ENCODE measurements at regions not wholly inside any gene's neighbourhood (a gene's known extent, or its start where the extent isn't known, plus 50 kb on each side); places are given as distances from the start of the nearest gene placed in this dataset.

DNA sequence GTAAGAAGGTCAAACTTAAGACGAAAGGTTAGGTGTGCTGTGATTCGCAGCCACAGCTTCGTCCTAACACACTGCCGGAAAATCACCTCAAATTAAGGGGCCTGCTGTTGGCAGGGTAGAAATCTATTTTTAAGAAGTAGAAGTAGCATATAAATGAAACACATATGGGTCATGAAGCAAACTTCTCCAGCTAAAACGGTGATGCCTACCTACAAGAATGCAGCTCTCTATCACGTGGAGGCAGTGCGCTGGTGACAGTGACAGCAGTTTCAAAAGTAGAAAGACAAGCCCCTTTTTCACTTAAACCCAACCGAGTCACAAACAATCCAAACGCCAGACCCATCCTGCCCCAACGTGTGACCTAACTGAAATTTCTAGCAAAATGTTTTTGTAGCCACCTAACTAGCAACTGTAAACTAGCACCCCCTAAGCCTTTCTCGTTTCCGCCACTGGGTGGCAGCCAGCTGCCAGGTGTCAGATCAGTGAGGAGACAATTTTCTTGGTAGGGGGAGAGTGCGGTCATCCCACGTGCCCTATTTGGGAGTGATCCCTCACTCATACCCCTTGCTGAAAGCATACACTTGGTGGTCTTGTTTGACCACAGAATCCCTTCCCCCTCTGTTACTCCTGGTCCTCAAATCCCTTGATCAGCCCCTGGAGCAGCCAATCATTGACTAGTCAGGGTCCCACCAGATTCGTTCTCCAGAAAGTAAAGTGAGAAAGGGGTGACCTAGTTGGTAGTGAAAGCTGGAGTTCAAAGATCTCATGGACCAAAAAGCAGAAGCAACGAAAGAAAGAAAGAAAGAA lies 71.8 kb upstream of the MAMDC2 start:
- H3K27ac ChIP-seq (ENCODE audit: low read depth in 1 of 2, low read length in 2 of 2) = no peak overlapping the region
- DNase-seq = peak; percentile 23 to 55 (median 43)
- H4K20me1 ChIP-seq (ENCODE audit: insufficient read depth, low read length) = no peaks in the 10 kb centered on the region
- H3K4me1 ChIP-seq (ENCODE audit: control insufficient read depth in 1 of 2, insufficient read depth in 2 of 2, low read length in 2 of 2) = no peaks in the 10 kb centered on the region
- H3K4me3 ChIP-seq (replicated peaks in 1 of 3; ENCODE audit: low read depth in 2 of 3, low read length in 3 of 3) = no peak overlapping the region
- H3K27me3 ChIP-seq (ENCODE audit: control insufficient read depth in 2 of 2, insufficient read depth in 2 of 2, low read length in 2 of 2) = no peaks in the 10 kb centered on the region
- H3K79me2 ChIP-seq (ENCODE audit: insufficient read depth, low read length) = no peaks in the 10 kb centered on the region
- H3K9me3 ChIP-seq (replicated peaks in 1 of 2; ENCODE audit: control insufficient read depth in 1 of 2, insufficient read depth in 1 of 2, low read length in 2 of 2) = no peaks in the 10 kb centered on the region
- 94% methylated on average over 5 of the region's 16 CpGs for WGBS (ENCODE audit: insufficient coverage)
- H3K4me1 Mint-ChIP-seq = peaks cover 3% of the 10 kb centered on the region
- TF ChIP-seq CTCF (IDR thresholded peaks at IDR 0.05) = peak; percentile 81
- no peak overlapping the region for H3K9ac ChIP-seq (ENCODE audit: insufficient read depth, low read length, poor library complexity, severe bottlenecking)
- H3K9me3 Mint-ChIP-seq = peaks cover 0 to 1% (median 0%) of the 10 kb centered on the region in 7 donors
- H3K27ac Mint-ChIP-seq = no peak overlapping the region
- H3K4me3 Mint-ChIP-seq = peak overlapping the region in 1 of 2 donors; percentile 69
- H3K36me3 Mint-ChIP-seq = no peaks in the 10 kb centered on the region
- H2AFZ ChIP-seq (ENCODE audit: insufficient read depth, low read depth, low read length, poor library complexity, severe bottlenecking) = no peak overlapping the region
- H3K4me2 ChIP-seq (replicated peaks; ENCODE audit: extremely low read depth, low read length, poor library complexity, severe bottlenecking) = no peak overlapping the region
- intact Hi-C loops (cut with micrococcal nuclease) = loop anchor here in 1 of 2 donors (2.0 kb wide), 1 partner anchor 141 kb away; no protein-coding TSS in a partner anchor
- peaks cover 0 to 9% (median 3%) of the 10 kb centered on the region in 3 donors for H3K27me3 Mint-ChIP-seq (ENCODE audit: low read depth in 3 of 3)
- H3K36me3 ChIP-seq (replicated peaks in 1 of 2; ENCODE audit: control insufficient read depth in 1 of 2, insufficient read depth in 2 of 2, low read length in 2 of 2) = no peaks in the 10 kb centered on the region

GRCh38 chr9:69975681-69976080 lies 68.0 kb upstream of the MAMDC2 start:
- no peak overlapping the region for H2AFZ ChIP-seq (ENCODE audit: insufficient read depth, low read depth, low read length, poor library complexity, severe bottlenecking)
- H3K79me2 ChIP-seq (ENCODE audit: insufficient read depth, low read length) = no peaks in the 10 kb centered on the region
- DNase-seq = no peak
- Mint-ChIP-seq H3K36me3 (no peaks in the 10 kb centered on the region), H3K4me3 (no peak overlapping the region), H3K9me3 (peaks cover 0 to 1% (median 0%) of the 10 kb centered on the region in 7 donors), H3K4me1 (peaks cover 3% of the 10 kb centered on the region), H3K27me3 (ENCODE audit: low read depth in 3 of 3) (peaks cover 0 to 9% (median 3%) of the 10 kb centered on the region in 3 donors), H3K27ac (no peak overlapping the region)
- no peak overlapping the region for H3K27ac ChIP-seq (ENCODE audit: low read depth in 1 of 2, low read length in 2 of 2)
- no peak overlapping the region for H3K4me2 ChIP-seq (replicated peaks; ENCODE audit: extremely low read depth, low read length, poor library complexity, severe bottlenecking)
- H3K4me3 ChIP-seq (replicated peaks in 1 of 3; ENCODE audit: low read depth in 2 of 3, low read length in 3 of 3) = no peak overlapping the region
- no peak overlapping the region for H3K9ac ChIP-seq (ENCODE audit: insufficient read depth, low read length, poor library complexity, severe bottlenecking)
- no peaks in the 10 kb centered on the region for H3K36me3 ChIP-seq (replicated peaks in 1 of 2; ENCODE audit: control insufficient read depth in 1 of 2, insufficient read depth in 2 of 2, low read length in 2 of 2)
- intact Hi-C loops (cut with micrococcal nuclease) = loop anchor here in 1 of 2 donors (2.0 kb wide), 1 partner anchor 133 kb away; no protein-coding TSS in a partner anchor
- TF ChIP-seq CTCF (IDR thresholded peaks at IDR 0.05) = no peak
- no peaks in the 10 kb centered on the region for H3K9me3 ChIP-seq (replicated peaks in 1 of 2; ENCODE audit: control insufficient read depth in 1 of 2, insufficient read depth in 1 of 2, low read length in 2 of 2)
- H3K4me1 ChIP-seq (ENCODE audit: control insufficient read depth in 1 of 2, insufficient read depth in 2 of 2, low read length in 2 of 2) = no peaks in the 10 kb centered on the region
- 60% methylated on average over 4 of the region's 4 CpGs for WGBS (ENCODE audit: insufficient coverage)
- no peaks in the 10 kb centered on the region for H3K27me3 ChIP-seq (ENCODE audit: control insufficient read depth in 2 of 2, insufficient read depth in 2 of 2, low read length in 2 of 2)
- H4K20me1 ChIP-seq (ENCODE audit: insufficient read depth, low read length) = no peaks in the 10 kb centered on the region

Data from CD14-positive monocyte (primary cell).